ENCODE measurements at regions not wholly inside any gene's neighbourhood (a gene's known extent, or its start where the extent isn't known, plus 50 kb on each side); places are given as distances from the start of the nearest gene placed in this dataset.

GRCh38 chr2:107108556-107108955, 222.6 kb upstream of the ST6GAL2 start:
- no peaks in the 10 kb centered on the region for H3K36me3 ChIP-seq (replicated peaks)
- in situ Hi-C loops (cut with HindIII; ENCODE audit: low pct_ligation_motif_present, low sequenced_read_pairs), result no loop called here
- no peak for TF ChIP-seq CTCF (IDR thresholded peaks at IDR 0.05; ENCODE audit: low read depth, low read length, missing control alignments)
- DNase-seq, result peak; percentile 83
- H3K4me3 ChIP-seq (ENCODE audit: low read depth, low read length), result no peak overlapping the region
- H3K27ac ChIP-seq, result no peak overlapping the region
- H3K27me3 ChIP-seq (replicated peaks), result no peaks in the 10 kb centered on the region

GRCh38 chr2:107111623-107112022, 225.7 kb upstream of the ST6GAL2 start:
- Histone ChIP-seq H3K27me3 (replicated peaks) (no peaks in the 10 kb centered on the region), H3K4me3 (ENCODE audit: low read depth, low read length) (no peak overlapping the region), H3K27ac (no peak overlapping the region), H3K36me3 (replicated peaks) (no peaks in the 10 kb centered on the region)
- no peak for DNase-seq
- no peak for TF ChIP-seq CTCF (IDR thresholded peaks at IDR 0.05; ENCODE audit: low read depth, low read length, missing control alignments)
- in situ Hi-C loops (cut with HindIII; ENCODE audit: low pct_ligation_motif_present, low sequenced_read_pairs), result no loop called here

- in situ Hi-C loops (cut with HindIII; ENCODE audit: low pct_ligation_motif_present, low sequenced_read_pairs), result no loop called here
- TF ChIP-seq CTCF (IDR thresholded peaks at IDR 0.05; ENCODE audit: low read depth, low read length, missing control alignments), result no peak
- Histone ChIP-seq H3K27me3 (replicated peaks) (no peaks in the 10 kb centered on the region), H3K27ac (no peak overlapping the region), H3K36me3 (replicated peaks) (no peaks in the 10 kb centered on the region), H3K4me3 (ENCODE audit: low read depth, low read length) (no peak overlapping the region)
- no peak for DNase-seq
These were observed 226.6 kb upstream of the ST6GAL2 start for GRCh38 chr2:107112561-107112960.

- no peak for TF ChIP-seq CTCF (IDR thresholded peaks at IDR 0.05; ENCODE audit: low read depth, low read length, missing control alignments)
- in situ Hi-C loops (cut with HindIII; ENCODE audit: low pct_ligation_motif_present, low sequenced_read_pairs), result no loop called here
- H3K27me3 ChIP-seq (replicated peaks), result no peaks in the 10 kb centered on the region
- H3K36me3 ChIP-seq (replicated peaks), result no peaks in the 10 kb centered on the region
- no peak for DNase-seq
- no peak overlapping the region for H3K27ac ChIP-seq
- no peak overlapping the region for H3K4me3 ChIP-seq (ENCODE audit: low read depth, low read length)
These were observed 242.4 kb upstream of the ST6GAL2 start for GRCh38 chr2:107128381-107128780.

GRCh38 chr2:107132070-107132469, 246.1 kb upstream of the ST6GAL2 start:
- Histone ChIP-seq H3K36me3 (replicated peaks) (no peaks in the 10 kb centered on the region), H3K27ac (no peak overlapping the region), H3K27me3 (replicated peaks) (no peaks in the 10 kb centered on the region), H3K4me3 (ENCODE audit: low read depth, low read length) (no peak overlapping the region)
- TF ChIP-seq CTCF (IDR thresholded peaks at IDR 0.05; ENCODE audit: low read depth, low read length, missing control alignments), result no peak
- DNase-seq, result no peak
- in situ Hi-C loops (cut with HindIII; ENCODE audit: low pct_ligation_motif_present, low sequenced_read_pairs), result no loop called here

- no peak overlapping the region for H3K27ac ChIP-seq
- H3K36me3 ChIP-seq (replicated peaks), result no peaks in the 10 kb centered on the region
- TF ChIP-seq CTCF (IDR thresholded peaks at IDR 0.05; ENCODE audit: low read depth, low read length, missing control alignments), result no peak
- H3K27me3 ChIP-seq (replicated peaks), result no peaks in the 10 kb centered on the region
- no peak overlapping the region for H3K4me3 ChIP-seq (ENCODE audit: low read depth, low read length)
- in situ Hi-C loops (cut with HindIII; ENCODE audit: low pct_ligation_motif_present, low sequenced_read_pairs), result no loop called here
- DNase-seq, result no peak
These were observed 246.8 kb upstream of the ST6GAL2 start for GRCh38 chr2:107132746-107133145.

Measured in brain microvascular endothelial cell (primary cell).